Effector memory CD8-positive, alpha-beta T cell (primary cell): ENCODE measurements at regions not wholly inside any gene's neighbourhood (a gene's known extent, or its start where the extent isn't known, plus 50 kb on each side); places are given as distances from the start of the nearest gene placed in this dataset.

Source experiments
- ATAC-seq: fragments of 150-1000 bp; cut with Tn5 transposase; replicated peaks from 2 replicates; pipeline ENCODE4 v1.10.0; 2021; ENCODE audit warnings: mild to moderate bottlenecking, moderate library complexity
- DNase-seq, 3 experiments: peaks; one replicate each; pipeline ENCODE4 v3.0.0; 2021
- H3K27ac Mint-ChIP-seq, 2 donors: one replicate each; pipeline ENCODE4 v1.8.0; 2022; ENCODE audit warnings: mild to moderate bottlenecking in 2 of 2, mixed read lengths in 2 of 2, moderate library complexity in 2 of 2
- H3K27me3 Mint-ChIP-seq, 2 donors: one replicate each; pipeline ENCODE4 v1.8.0; 2022; ENCODE audit warnings: mixed read lengths in 2 of 2
- H3K36me3 Mint-ChIP-seq: one replicate; pipeline ENCODE4 v1.8.0; 2022; ENCODE audit warnings: mild to moderate bottlenecking, moderate library complexity, mixed read lengths; ENCODE audit not compliant: insufficient read depth
- H3K4me1 Mint-ChIP-seq, 2 donors: one replicate each; pipeline ENCODE4 v1.8.0; 2022; ENCODE audit warnings: low read depth in 2 of 2, mixed read lengths in 2 of 2
- H3K4me3 Mint-ChIP-seq, 2 donors: one replicate each; pipeline ENCODE4 v1.8.0; 2022; ENCODE audit warnings: mild to moderate bottlenecking in 2 of 2, mixed read lengths in 2 of 2, moderate library complexity in 2 of 2
- H3K9me3 Mint-ChIP-seq, 2 donors: one replicate each; pipeline ENCODE4 v1.8.0; 2022; ENCODE audit warnings: mixed read lengths in 2 of 2

DNA sequence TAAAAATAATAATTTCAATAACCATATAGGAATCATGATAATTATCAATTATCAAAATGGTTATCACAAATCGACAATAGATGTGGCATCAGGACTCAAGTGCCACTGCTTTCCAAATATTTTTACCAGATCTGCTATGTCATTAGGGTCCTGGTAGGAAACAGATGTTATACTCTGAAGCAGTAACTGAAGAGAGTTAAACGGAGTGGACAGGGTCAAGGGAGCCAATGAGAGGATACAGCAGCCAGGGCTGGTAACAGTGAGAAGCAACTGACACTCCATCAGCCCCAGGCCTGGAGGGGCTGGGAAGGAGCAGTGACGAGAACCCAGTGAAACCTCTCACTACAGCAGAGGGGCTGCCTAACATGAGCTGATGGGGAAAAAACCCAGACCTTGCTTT, 322.4 kb downstream of the NPR3 start:
- DNase-seq = no peak
- no peak for ATAC-seq
- H3K36me3 Mint-ChIP-seq = no peaks in the 10 kb centered on the region
- H3K9me3 Mint-ChIP-seq = peaks cover 7 to 17% of the 10 kb centered on the region in 2 donors
- H3K4me1 Mint-ChIP-seq = no peaks in the 10 kb centered on the region
- H3K4me3 Mint-ChIP-seq = no peak overlapping the region
- no peaks in the 10 kb centered on the region for H3K27me3 Mint-ChIP-seq
- H3K27ac Mint-ChIP-seq = no peak overlapping the region

DNA sequence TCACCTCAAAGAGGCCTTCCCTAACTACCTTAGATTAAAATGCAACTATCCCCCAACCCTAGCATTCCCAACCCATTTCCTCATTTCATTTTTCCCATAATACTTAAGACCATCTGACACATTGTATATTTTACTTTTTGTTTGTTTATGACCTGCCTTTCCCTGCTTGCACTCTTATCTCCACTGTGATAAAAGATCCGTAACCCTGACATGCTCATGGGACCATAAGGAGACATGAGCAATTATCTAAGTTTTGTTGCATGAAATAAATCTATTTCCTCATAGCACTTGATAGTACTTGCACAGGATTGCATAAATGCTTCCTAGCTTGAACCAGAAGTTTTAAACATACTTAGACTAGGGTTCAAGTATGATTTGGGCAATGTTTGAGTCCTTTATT, 323.7 kb downstream of the NPR3 start:
- no peak for DNase-seq
- Mint-ChIP-seq H3K9me3 (peaks cover 7 to 13% of the 10 kb centered on the region in 2 donors), H3K36me3 (no peaks in the 10 kb centered on the region), H3K27ac (no peak overlapping the region), H3K4me1 (no peaks in the 10 kb centered on the region), H3K27me3 (no peaks in the 10 kb centered on the region), H3K4me3 (no peak overlapping the region)
- ATAC-seq = no peak

DNA sequence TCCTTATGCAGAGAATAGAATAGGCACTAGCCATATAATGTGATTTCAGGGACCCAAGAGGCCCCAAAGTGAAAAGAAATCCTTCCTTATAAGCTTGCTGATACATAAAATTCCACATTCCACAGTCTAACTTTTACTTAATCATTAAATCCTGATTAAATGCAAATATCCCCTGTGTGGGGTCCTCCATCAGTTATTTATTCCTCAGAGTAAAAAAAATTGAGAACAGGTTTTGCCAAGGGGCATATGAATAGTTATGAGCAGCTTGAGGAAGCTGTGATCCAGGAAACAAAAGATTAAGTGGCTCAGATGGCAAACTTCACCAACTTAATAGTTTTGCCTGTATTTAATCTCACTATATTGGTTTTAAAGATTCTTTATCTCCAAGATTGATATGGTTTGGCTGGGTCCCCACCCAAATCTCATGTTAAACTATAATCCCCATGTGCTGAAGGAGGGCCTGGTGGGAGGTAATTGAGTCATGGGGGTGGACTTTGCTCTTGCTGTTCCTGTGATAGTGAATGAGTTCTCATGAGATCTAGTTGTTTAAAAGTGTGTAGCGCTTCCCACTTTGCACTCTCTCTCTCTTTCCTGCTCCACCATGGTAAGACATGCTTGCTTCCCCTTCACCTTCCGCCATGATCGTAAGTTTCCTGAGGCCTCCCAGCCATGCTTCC, 324.9 kb downstream of the NPR3 start:
- Mint-ChIP-seq H3K27me3 (no peaks in the 10 kb centered on the region), H3K4me3 (no peak overlapping the region), H3K9me3 (peaks cover 7 to 13% of the 10 kb centered on the region in 2 donors)

DNA sequence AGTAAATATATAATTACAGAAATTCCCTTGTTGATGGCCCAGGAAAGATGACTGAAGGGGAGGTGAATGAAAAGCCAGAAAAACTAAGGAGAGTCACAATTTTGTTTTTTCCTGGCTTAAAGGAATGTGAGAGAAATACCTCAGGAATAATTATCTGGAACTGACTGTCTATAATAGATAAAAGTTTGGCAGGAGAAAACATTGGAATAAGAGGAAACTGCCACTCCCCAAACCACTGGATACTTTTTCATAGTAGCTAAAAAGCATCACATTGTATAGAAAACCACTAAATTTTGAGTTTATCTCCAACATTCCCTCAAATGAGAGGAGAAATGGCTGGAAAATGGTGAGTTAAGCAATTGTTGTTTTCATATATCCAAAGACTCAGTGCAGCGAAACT, 326.0 kb downstream of the NPR3 start:
- Mint-ChIP-seq H3K9me3 (peaks cover 7 to 13% of the 10 kb centered on the region in 2 donors), H3K36me3 (no peaks in the 10 kb centered on the region), H3K27ac (no peak overlapping the region), H3K4me3 (no peak overlapping the region), H3K4me1 (no peaks in the 10 kb centered on the region), H3K27me3 (no peaks in the 10 kb centered on the region)
- no peak for ATAC-seq
- DNase-seq = no peak

More for the DNA sequence above, 324.9 kb downstream of the NPR3 start:
- no peaks in the 10 kb centered on the region for H3K36me3 Mint-ChIP-seq
- no peak for ATAC-seq
- DNase-seq = no peak
- no peaks in the 10 kb centered on the region for H3K4me1 Mint-ChIP-seq
- no peak overlapping the region for H3K27ac Mint-ChIP-seq

DNA sequence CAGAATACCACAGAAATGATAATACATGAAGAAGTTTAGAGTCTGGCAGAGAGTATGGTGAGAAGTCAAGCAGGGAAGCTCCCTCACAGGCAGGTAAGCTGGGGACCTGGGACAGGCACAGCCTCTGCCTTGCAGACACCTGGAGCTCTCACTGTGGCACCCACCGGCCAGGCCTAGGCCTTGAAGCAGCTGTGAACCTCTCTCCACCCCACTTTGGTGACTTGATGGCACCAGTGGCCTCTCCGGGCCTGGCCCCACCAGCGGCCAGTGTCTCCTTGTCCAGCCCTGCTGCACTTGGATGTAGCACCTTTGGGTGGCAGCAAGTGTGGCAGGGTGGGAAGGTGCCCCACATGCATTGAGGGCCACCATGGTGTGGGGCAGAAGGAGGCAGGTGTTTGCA, 330.5 kb downstream of the NPR3 start:
- Mint-ChIP-seq H3K4me3 (no peak overlapping the region), H3K27me3 (no peaks in the 10 kb centered on the region), H3K4me1 (no peaks in the 10 kb centered on the region), H3K9me3 (peaks cover 0 to 6% of the 10 kb centered on the region in 2 donors), H3K27ac (no peak overlapping the region), H3K36me3 (no peaks in the 10 kb centered on the region)
- ATAC-seq (no peak), DNase-seq (no peak)

DNA sequence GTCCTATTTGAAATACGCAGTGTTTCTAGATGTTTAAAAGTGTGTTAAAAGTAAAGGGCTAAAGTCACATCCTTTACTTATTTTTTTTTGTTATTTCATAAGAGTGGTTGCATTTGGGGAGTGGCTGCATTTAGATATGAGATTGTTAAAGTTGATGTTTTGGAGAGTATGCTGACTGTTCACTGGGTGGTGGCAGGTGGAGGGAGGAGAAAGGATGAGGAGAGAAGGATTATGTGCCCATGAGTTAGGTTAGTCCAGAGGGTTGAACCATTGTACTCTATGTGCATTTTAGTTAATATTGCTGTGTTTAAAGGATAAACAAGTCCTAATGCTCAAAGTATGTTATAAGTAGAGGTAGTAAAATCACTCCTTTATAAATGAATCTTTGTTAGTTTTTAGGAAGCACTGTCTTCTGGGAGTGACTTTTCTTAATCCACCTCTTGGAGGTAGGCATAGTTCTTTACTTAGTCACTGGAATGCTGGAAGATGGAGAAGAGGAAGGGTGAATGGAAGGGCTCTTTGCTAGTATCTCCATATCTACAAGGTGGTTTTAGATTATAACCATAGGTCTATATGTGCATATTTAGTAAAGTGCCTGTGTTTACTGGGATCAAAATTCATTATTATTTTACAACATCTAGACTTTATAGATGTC, 332.3 kb downstream of the NPR3 start:
- DNase-seq = no peak

DNA sequence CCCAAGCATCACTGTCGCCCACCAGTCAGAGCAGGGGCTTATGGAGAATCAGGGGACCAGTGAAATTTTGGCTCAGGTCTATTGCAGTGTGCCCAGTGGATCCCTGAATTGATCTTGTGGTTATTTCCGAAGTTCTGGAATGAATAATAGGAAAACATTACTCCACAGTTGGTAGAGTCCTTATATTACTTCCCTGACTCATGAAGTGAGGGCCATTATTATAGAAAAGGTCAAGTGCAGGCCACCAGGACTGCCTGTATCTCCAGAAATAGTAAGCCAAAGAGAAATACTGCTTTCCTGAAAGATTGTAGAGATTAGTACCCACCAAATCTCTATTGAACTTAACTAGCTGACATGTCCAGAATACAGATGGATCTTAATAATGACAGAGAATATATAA, 335.0 kb downstream of the NPR3 start:
- DNase-seq (no peak), ATAC-seq (no peak)
- H3K4me1 Mint-ChIP-seq = no peaks in the 10 kb centered on the region
- H3K27ac Mint-ChIP-seq = no peak overlapping the region
- no peaks in the 10 kb centered on the region for H3K27me3 Mint-ChIP-seq
- H3K9me3 Mint-ChIP-seq = peaks cover 0 to 6% of the 10 kb centered on the region in 2 donors
- no peak overlapping the region for H3K4me3 Mint-ChIP-seq
- no peaks in the 10 kb centered on the region for H3K36me3 Mint-ChIP-seq

More for the DNA sequence above, 332.3 kb downstream of the NPR3 start:
- ATAC-seq = no peak
- H3K9me3 Mint-ChIP-seq = peaks cover 0 to 6% of the 10 kb centered on the region in 2 donors
- H3K36me3 Mint-ChIP-seq = no peaks in the 10 kb centered on the region
- no peak overlapping the region for H3K4me3 Mint-ChIP-seq
- H3K27ac Mint-ChIP-seq = no peak overlapping the region
- H3K4me1 Mint-ChIP-seq = no peaks in the 10 kb centered on the region
- H3K27me3 Mint-ChIP-seq = no peaks in the 10 kb centered on the region

DNA sequence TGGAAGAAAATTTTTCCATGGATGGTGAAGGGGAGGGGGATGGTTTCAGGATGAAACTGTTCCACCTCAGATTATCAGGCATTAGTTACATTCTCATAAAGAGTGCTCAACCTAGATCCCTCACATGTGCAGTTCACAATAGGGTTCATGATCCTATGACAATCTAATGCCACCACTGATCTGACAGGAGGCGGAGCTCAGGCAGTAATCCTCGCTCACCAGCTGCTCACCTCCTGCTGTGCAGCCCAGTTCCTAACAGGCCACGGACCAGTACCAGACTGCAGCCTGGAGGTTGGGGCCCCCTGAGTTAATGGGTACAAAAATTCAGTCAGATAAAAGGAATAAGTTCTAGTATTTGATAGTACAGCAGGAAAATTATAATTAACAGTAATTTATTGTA, 337.2 kb downstream of the NPR3 start:
- ATAC-seq = no peak
- no peaks in the 10 kb centered on the region for H3K36me3 Mint-ChIP-seq
- H3K4me3 Mint-ChIP-seq = no peak overlapping the region

DNA sequence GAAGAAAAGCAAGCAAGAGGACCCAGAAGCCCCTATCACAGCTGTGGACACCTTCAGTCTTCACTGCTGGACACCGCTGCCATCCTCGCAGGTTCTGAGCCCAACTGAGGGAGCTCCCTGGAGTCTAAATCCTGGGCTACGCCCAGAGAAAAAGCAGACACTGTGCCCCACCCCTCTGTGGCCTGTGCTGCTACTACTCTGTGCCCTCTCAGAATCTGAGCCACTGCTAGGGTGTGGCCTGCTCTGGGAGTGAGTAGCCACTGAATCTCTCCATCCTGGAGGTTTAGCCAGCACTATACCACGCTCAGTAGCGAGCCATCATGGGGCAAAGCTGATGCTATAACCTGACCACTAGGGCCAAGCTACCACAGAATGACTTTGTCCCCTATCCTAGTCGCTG, 338.2 kb downstream of the NPR3 start:
- H3K27me3 Mint-ChIP-seq = no peaks in the 10 kb centered on the region
- no peaks in the 10 kb centered on the region for H3K4me1 Mint-ChIP-seq
- no peak overlapping the region for H3K27ac Mint-ChIP-seq
- no peak overlapping the region for H3K4me3 Mint-ChIP-seq
- peaks cover 0 to 14% of the 10 kb centered on the region in 2 donors for H3K9me3 Mint-ChIP-seq
- no peak for ATAC-seq
- H3K36me3 Mint-ChIP-seq = no peaks in the 10 kb centered on the region
- no peak for DNase-seq

More for the DNA sequence above, 337.2 kb downstream of the NPR3 start:
- no peak for DNase-seq
- no peaks in the 10 kb centered on the region for H3K4me1 Mint-ChIP-seq
- peaks cover 0 to 8% of the 10 kb centered on the region in 2 donors for H3K9me3 Mint-ChIP-seq
- no peaks in the 10 kb centered on the region for H3K27me3 Mint-ChIP-seq
- no peak overlapping the region for H3K27ac Mint-ChIP-seq

DNA sequence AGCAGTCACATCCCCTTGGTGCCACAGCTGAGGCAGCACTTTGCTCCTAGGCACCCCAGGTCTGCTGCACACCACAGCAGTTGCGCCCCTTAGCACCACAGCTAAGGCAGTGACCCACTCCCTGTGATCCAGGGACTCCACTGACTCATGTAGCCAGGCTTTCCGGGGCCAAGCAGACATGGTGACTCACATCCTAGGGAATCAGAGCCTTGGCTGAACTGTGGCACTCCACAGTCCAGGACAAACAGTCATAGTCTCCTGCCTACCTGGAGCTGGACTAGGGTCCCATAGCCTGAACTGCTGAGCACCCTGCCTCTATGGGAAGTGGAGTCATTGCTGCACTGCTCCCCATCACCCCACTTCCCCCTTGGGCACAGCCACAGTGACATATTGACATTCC, 338.7 kb downstream of the NPR3 start:
- no peak for ATAC-seq
- peaks cover 0 to 14% of the 10 kb centered on the region in 2 donors for H3K9me3 Mint-ChIP-seq
- no peaks in the 10 kb centered on the region for H3K36me3 Mint-ChIP-seq
- no peaks in the 10 kb centered on the region for H3K27me3 Mint-ChIP-seq
- no peak for DNase-seq
- H3K27ac Mint-ChIP-seq = no peak overlapping the region
- H3K4me3 Mint-ChIP-seq = no peak overlapping the region
- H3K4me1 Mint-ChIP-seq = no peaks in the 10 kb centered on the region

DNA sequence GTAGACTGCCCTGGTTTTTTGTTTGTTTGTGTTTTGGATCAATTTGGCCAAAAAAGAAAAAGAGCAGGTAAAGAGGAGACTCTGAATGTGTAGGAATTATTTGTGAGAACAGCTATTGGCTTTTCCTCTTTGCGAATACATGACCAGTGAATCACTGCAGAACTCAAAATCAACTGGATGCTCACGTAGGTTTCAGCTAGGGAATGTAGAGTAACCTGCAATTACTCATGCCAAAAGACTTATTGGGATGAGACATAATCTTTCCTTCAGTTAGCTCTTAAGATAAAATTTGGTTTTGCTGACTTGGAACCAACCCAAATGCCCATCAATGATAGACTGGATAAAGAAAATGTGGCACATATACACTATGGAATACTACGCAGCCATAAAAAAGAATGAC, 348.0 kb downstream of the NPR3 start:
- Mint-ChIP-seq H3K27ac (no peak overlapping the region), H3K4me1 (no peaks in the 10 kb centered on the region), H3K9me3 (peaks cover 9 to 15% of the 10 kb centered on the region in 2 donors), H3K36me3 (no peaks in the 10 kb centered on the region), H3K4me3 (no peak overlapping the region), H3K27me3 (no peaks in the 10 kb centered on the region)
- ATAC-seq (no peak), DNase-seq (no peak)

DNA sequence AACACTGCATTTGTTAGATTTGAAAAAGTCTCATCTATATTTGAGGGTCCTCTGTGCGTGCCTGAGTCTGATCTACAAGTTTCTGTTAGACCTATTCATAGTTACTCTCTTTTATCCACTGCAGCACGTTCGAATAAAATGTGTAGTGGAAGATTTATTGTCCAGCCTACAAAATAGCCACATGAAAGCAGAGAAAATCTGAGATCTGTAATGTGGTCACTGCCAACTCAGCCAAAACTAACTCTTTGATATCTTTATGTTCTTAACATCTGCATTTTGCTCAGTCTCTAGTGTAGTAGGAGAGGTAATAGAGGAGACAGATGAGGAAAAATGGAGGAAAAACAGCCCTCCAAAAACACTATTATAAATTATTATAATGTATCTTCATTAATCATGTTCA, 354.0 kb downstream of the NPR3 start:
- H3K27me3 Mint-ChIP-seq = no peaks in the 10 kb centered on the region
- H3K9me3 Mint-ChIP-seq = peaks cover 0 to 9% of the 10 kb centered on the region in 2 donors
- no peak overlapping the region for H3K4me3 Mint-ChIP-seq
- H3K36me3 Mint-ChIP-seq = no peaks in the 10 kb centered on the region
- ATAC-seq = no peak
- DNase-seq = no peak
- H3K27ac Mint-ChIP-seq = no peak overlapping the region
- no peaks in the 10 kb centered on the region for H3K4me1 Mint-ChIP-seq

DNA sequence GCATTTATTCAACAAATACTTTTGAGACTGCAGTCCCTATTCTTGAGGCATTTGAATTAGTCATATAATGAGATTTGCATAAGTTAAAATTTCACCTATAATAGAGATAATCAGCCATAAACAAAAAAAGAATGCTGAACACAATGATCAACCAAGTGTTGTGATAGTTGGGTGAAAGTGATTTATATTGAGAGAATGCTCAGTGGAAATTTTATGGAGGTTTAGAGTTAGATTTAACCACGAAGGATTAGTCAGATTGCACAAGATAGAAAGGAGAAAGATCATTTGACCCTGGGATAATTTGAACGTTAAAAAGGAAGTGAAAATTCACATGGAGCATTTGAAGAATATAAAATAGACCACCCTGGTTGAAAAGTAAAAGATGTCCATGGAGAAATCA, 356.2 kb downstream of the NPR3 start:
- Mint-ChIP-seq H3K9me3 (peaks cover 0 to 9% of the 10 kb centered on the region in 2 donors), H3K27ac (no peak overlapping the region), H3K4me3 (no peak overlapping the region), H3K27me3 (no peaks in the 10 kb centered on the region), H3K36me3 (no peaks in the 10 kb centered on the region), H3K4me1 (no peaks in the 10 kb centered on the region)
- DNase-seq = no peak
- no peak for ATAC-seq

DNA sequence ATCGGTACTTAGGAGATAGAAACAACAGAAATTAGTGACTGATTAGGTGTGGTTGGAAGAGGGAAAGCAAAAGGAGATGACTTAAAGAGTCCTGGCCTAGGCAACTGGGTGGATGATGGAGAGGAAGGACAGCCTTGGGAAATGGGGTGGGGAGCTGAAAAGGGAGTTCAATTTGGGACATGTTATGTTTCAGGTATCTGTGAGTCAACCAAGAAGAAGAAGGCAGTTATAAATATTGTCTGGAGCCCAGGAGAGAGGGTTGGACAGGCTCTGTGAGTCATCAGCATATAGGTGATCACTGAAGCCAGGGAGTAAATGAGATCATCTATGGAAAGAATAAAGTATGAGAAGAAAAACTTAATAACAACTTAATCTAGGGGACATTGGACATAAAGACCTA, 357.7 kb downstream of the NPR3 start:
- H3K4me3 Mint-ChIP-seq = no peak overlapping the region
- no peaks in the 10 kb centered on the region for H3K4me1 Mint-ChIP-seq

More for the DNA sequence above, 357.7 kb downstream of the NPR3 start:
- ATAC-seq = no peak
- H3K27me3 Mint-ChIP-seq = no peaks in the 10 kb centered on the region
- no peaks in the 10 kb centered on the region for H3K36me3 Mint-ChIP-seq
- no peak for DNase-seq
- peaks cover 0 to 8% of the 10 kb centered on the region in 2 donors for H3K9me3 Mint-ChIP-seq
- no peak overlapping the region for H3K27ac Mint-ChIP-seq
